Hepatocyte (in vitro differentiated cells): ENCODE measurements at regions not wholly inside any gene's neighbourhood (a gene's known extent, or its start where the extent isn't known, plus 50 kb on each side); places are given as distances from the start of the nearest gene placed in this dataset.

Source experiments
- DNase-seq: peaks from one replicate; pipeline ENCODE4 v3.0.0-alpha.2; 2016; ENCODE audit warnings: low spot score
- H2AFZ ChIP-seq: fragments of 200-600 bp; sonication (generic); 2 replicates; pipeline ENCODE4 v1.6.0; 2016; ENCODE audit warnings: antibody characterized with exemption, mild to moderate bottlenecking
- H3K27ac ChIP-seq: fragments of 200-600 bp; sonication (generic); 2 replicates; pipeline ENCODE4 v1.5.1; 2016; ENCODE audit warnings: mild to moderate bottlenecking
- H3K27me3 ChIP-seq: fragments of 200-600 bp; sonication (generic); 2 replicates; pipeline ENCODE4 v1.6.1; 2016
- H3K36me3 ChIP-seq: fragments of 200-600 bp; sonication (generic); replicated peaks from 2 replicates; pipeline ENCODE4 v1.5.1; 2016; ENCODE audit warnings: low read depth; ENCODE audit not compliant: insufficient read depth
- H3K4me1 ChIP-seq: fragments of 200-600 bp; sonication (generic); 2 replicates; pipeline ENCODE4 v1.5.1; 2016; ENCODE audit warnings: mild to moderate bottlenecking, moderate library complexity; ENCODE audit not compliant: insufficient read depth
- H3K4me2 ChIP-seq: fragments of 200-600 bp; sonication (generic); 2 replicates; pipeline ENCODE4 v1.6.0; 2016
- H3K4me3 ChIP-seq: fragments of 200-600 bp; sonication (generic); 2 replicates; pipeline ENCODE4 v1.5.1; 2016; ENCODE audit warnings: mild to moderate bottlenecking
- H3K79me2 ChIP-seq: fragments of 200-600 bp; sonication (generic); 2 replicates; pipeline ENCODE4 v1.6.0; 2017; ENCODE audit warnings: mild to moderate bottlenecking
- H3K9me2 ChIP-seq: fragments of 200-600 bp; sonication (generic); replicated peaks from 2 replicates; pipeline ENCODE4 v1.6.0; 2017; ENCODE audit warnings: mild to moderate bottlenecking; ENCODE audit not compliant: insufficient read depth
- H3K9me3 ChIP-seq: fragments of 200-600 bp; sonication (generic); 2 replicates; pipeline ENCODE4 v1.5.1; 2016; ENCODE audit warnings: low read depth, mild to moderate bottlenecking
- H4K20me1 ChIP-seq: fragments of 200-600 bp; sonication (generic); 2 replicates; pipeline ENCODE4 v1.6.0; 2016; ENCODE audit warnings: mild to moderate bottlenecking; ENCODE audit not compliant: insufficient read depth, poor library complexity, severe bottlenecking
- EZH2 ChIP-seq: fragments of 200-600 bp; sonication (generic); IDR thresholded peaks from 2 replicates; pipeline ENCODE4 v1.6.1; 2016; ENCODE audit warnings: antibody characterized with exemption, mild to moderate bottlenecking, borderline replicate concordance
- EZH2phosphoT487 ChIP-seq: fragments of 200-600 bp; sonication (generic); IDR thresholded peaks from one replicate; pipeline ENCODE4 v1.6.1; 2018; ENCODE audit warnings: antibody characterized with exemption, mild to moderate bottlenecking, low read depth, moderate library complexity; ENCODE audit not compliant: unreplicated experiment, severe bottlenecking
- WGBS: methylation state at CpG from one replicate; pipeline ENCODE4 v1.1.6; 2016; ENCODE audit warnings: low lambda C conversion rate; ENCODE audit errors: missing lambda C conversion rate; 5-methylcytosine and 5-hydroxymethylcytosine counted together
- TF ChIP-seq, protein P1 (sequence below): fragments of 200-600 bp; sonication (generic); IDR thresholded peaks from 2 replicates; pipeline ENCODE4 v1.5.1; 2016; ENCODE audit warnings: antibody characterized with exemption, mild to moderate bottlenecking; ENCODE audit not compliant: poor library complexity

DNA sequence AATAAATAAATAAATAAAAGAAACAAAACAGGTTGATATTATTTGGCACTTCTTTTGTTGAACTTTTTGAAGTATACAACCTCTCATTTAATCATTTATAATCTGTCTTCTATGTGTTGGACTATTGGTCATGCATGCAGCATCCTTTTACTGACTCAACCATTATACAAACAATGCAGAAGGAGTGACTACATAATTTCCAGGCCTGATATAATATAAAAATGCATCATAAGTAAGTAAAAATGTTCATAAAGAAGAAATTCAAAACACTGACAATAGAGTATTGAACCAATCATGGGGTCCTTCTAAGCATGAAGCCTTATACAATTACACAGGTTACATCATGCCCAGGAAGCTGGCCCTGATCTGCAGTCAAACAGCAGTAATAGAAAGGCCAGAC lies 141.5 kb upstream of the FN1 start:
- Histone ChIP-seq H3K4me3 (no peak overlapping the region), H3K27ac (no peak overlapping the region), H3K9me3 (no peaks in the 10 kb centered on the region), H4K20me1 (no peaks in the 10 kb centered on the region), H3K4me1 (peaks cover 6% of the 10 kb centered on the region), H3K36me3 (no peaks in the 10 kb centered on the region), H3K27me3 (no peaks in the 10 kb centered on the region), H2AFZ (no peak overlapping the region), H3K79me2 (no peaks in the 10 kb centered on the region), H3K4me2 (no peak overlapping the region), H3K9me2 (no peaks in the 10 kb centered on the region)
- TF ChIP-seq, protein P1, sequence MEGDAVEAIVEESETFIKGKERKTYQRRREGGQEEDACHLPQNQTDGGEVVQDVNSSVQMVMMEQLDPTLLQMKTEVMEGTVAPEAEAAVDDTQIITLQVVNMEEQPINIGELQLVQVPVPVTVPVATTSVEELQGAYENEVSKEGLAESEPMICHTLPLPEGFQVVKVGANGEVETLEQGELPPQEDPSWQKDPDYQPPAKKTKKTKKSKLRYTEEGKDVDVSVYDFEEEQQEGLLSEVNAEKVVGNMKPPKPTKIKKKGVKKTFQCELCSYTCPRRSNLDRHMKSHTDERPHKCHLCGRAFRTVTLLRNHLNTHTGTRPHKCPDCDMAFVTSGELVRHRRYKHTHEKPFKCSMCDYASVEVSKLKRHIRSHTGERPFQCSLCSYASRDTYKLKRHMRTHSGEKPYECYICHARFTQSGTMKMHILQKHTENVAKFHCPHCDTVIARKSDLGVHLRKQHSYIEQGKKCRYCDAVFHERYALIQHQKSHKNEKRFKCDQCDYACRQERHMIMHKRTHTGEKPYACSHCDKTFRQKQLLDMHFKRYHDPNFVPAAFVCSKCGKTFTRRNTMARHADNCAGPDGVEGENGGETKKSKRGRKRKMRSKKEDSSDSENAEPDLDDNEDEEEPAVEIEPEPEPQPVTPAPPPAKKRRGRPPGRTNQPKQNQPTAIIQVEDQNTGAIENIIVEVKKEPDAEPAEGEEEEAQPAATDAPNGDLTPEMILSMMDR, result no peak
- no peak for DNase-seq

DNA sequence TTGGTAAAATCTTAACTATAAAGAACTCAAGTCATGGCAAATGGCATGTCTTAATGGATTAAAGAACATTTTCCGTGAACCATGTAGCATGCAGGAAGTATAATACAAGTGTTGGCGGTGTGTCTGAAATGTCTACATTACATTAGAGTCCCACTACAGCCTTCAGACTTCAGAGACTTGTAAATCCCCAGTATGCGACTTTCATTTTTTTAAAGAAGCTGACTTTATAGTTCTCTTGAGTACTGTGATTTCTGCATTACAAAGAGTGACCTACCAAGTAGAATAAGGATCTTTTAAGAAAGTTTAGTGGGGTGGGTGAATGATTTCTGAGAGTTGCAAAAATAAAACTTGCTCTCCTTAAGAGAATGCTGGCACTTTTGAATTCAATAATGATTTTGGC lies 140.7 kb upstream of the FN1 start:
- Histone ChIP-seq H3K79me2 (no peaks in the 10 kb centered on the region), H3K4me2 (no peak overlapping the region), H3K36me3 (no peaks in the 10 kb centered on the region), H2AFZ (no peak overlapping the region), H3K27me3 (no peaks in the 10 kb centered on the region), H3K9me2 (no peaks in the 10 kb centered on the region), H3K9me3 (no peaks in the 10 kb centered on the region), H3K4me1 (peaks cover 6% of the 10 kb centered on the region), H3K4me3 (no peak overlapping the region), H3K27ac (no peak overlapping the region), H4K20me1 (no peaks in the 10 kb centered on the region)
- WGBS, result 72% methylated on average over 3 of the region's 3 CpGs
- TF ChIP-seq EZH2 (no peak), EZH2phosphoT487 (no peak)
- TF ChIP-seq, protein P1, result no peak
- DNase-seq, result no peak

GRCh38 chr2:215573496-215573895 lies 137.6 kb upstream of the FN1 start:
- no peaks in the 10 kb centered on the region for H3K79me2 ChIP-seq
- H3K9me2 ChIP-seq, result no peaks in the 10 kb centered on the region
- no peaks in the 10 kb centered on the region for H4K20me1 ChIP-seq
- DNase-seq, result no peak
- no peaks in the 10 kb centered on the region for H3K27me3 ChIP-seq
- H3K9me3 ChIP-seq, result no peaks in the 10 kb centered on the region
- H3K27ac ChIP-seq, result no peak overlapping the region
- H3K4me1 ChIP-seq, result peaks cover 6% of the 10 kb centered on the region
- H3K36me3 ChIP-seq, result no peaks in the 10 kb centered on the region
- H2AFZ ChIP-seq, result no peak overlapping the region
- H3K4me2 ChIP-seq, result no peak overlapping the region
- no peak overlapping the region for H3K4me3 ChIP-seq
- no peak for TF ChIP-seq EZH2
- TF ChIP-seq, protein P1, result no peak
- TF ChIP-seq EZH2phosphoT487, result no peak

GRCh38 chr2:215572341-215572848 lies 136.5 kb upstream of the FN1 start:
- WGBS, result 76% methylated on average over 2 of the region's 2 CpGs
- Histone ChIP-seq H3K27ac (no peak overlapping the region), H4K20me1 (no peaks in the 10 kb centered on the region), H2AFZ (no peak overlapping the region), H3K79me2 (no peaks in the 10 kb centered on the region), H3K27me3 (no peaks in the 10 kb centered on the region), H3K4me1 (peaks cover 6% of the 10 kb centered on the region), H3K4me3 (no peak overlapping the region), H3K36me3 (no peaks in the 10 kb centered on the region), H3K9me3 (no peaks in the 10 kb centered on the region), H3K4me2 (no peak overlapping the region), H3K9me2 (no peaks in the 10 kb centered on the region)
- no peak for DNase-seq
- TF ChIP-seq EZH2, result no peak
